Neuron (in vitro differentiated cells): ENCODE measurements at regions not wholly inside any gene's neighbourhood (a gene's known extent, or its start where the extent isn't known, plus 50 kb on each side); places are given as distances from the start of the nearest gene placed in this dataset.

Source experiments
- H2AFZ ChIP-seq: one replicate; pipeline ENCODE4 v1.6.1; 2013; ENCODE audit warnings: low read depth, mild to moderate bottlenecking, inconsistent platforms, low read length, moderate library complexity
- H3K27me3 ChIP-seq: one replicate; pipeline ENCODE4 v1.6.1; 2013; ENCODE audit warnings: low read length; ENCODE audit not compliant: insufficient read depth
- H3K36me3 ChIP-seq: one replicate; pipeline ENCODE4 v1.6.1; 2013; ENCODE audit warnings: low read length; ENCODE audit not compliant: insufficient read depth
- H3K4me1 ChIP-seq: one replicate; pipeline ENCODE4 v1.6.1; 2013; ENCODE audit warnings: low read length; ENCODE audit not compliant: insufficient read depth
- H3K4me3 ChIP-seq: 2 replicates; pipeline ENCODE4 v1.5.1; 2013; ENCODE audit warnings: mild to moderate bottlenecking, low read length, moderate library complexity
- H3K9me3 ChIP-seq: one replicate; pipeline ENCODE4 v1.6.1; 2013; ENCODE audit warnings: low read length

DNA sequence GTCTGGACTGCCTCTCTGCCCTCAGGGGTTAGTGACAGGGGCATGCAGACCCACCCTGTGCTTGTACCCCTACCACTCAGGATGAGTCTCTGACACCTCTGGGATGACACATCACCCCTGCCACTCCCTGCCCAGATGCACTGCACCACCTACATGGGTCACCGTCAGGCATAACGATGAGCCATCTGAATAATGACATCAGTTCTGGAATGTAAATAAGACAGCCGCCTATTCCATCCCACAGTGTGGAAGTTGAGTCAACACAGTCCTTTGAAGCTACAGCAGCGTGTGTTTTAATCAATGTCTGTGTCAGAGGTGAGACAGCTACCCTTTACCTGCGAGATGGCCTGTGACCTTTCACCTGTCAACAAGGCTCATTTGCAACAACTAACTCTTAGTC, 268.7 kb upstream of the ARRDC4 start:
- H3K9me3 ChIP-seq: no peaks in the 10 kb centered on the region
- H2AFZ ChIP-seq: no peak overlapping the region
- no peaks in the 10 kb centered on the region for H3K36me3 ChIP-seq
- no peaks in the 10 kb centered on the region for H3K4me1 ChIP-seq
- H3K27me3 ChIP-seq: no peaks in the 10 kb centered on the region
- H3K4me3 ChIP-seq: no peak overlapping the region

- H3K27me3 ChIP-seq: no peaks in the 10 kb centered on the region
- no peaks in the 10 kb centered on the region for H3K9me3 ChIP-seq
- no peak overlapping the region for H2AFZ ChIP-seq
- no peak overlapping the region for H3K4me3 ChIP-seq
- no peaks in the 10 kb centered on the region for H3K36me3 ChIP-seq
- no peaks in the 10 kb centered on the region for H3K4me1 ChIP-seq
Observed at GRCh38 chr15:97692301-97693015, 268.0 kb upstream of the ARRDC4 start.

DNA sequence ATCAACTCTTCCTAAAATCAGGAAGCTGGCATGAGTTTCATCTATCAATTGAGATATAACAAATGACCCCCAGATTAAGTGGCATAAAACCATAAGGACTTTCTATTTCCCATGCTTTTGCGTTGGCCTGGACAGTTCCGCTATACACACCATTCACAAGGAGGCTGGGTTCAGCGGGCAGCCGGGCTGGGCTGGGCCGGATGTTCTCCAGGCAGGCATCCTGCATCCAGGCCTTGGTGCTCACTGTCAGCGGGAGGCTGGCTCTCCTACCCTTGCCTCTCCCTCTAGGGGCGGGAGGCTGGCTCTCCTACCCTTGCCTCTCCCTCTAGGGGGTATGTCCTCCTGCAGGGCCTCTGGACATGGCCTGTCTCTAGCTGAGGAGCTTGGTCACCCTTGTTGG, 266.0 kb upstream of the ARRDC4 start:
- Histone ChIP-seq H3K27me3 (no peaks in the 10 kb centered on the region), H3K9me3 (no peaks in the 10 kb centered on the region), H3K4me3 (no peak overlapping the region), H2AFZ (no peak overlapping the region), H3K4me1 (no peaks in the 10 kb centered on the region), H3K36me3 (no peaks in the 10 kb centered on the region)

GRCh38 chr15:97703400-97703799, 257.1 kb upstream of the ARRDC4 start:
- no peak overlapping the region for H2AFZ ChIP-seq
- H3K27me3 ChIP-seq: no peaks in the 10 kb centered on the region
- no peaks in the 10 kb centered on the region for H3K9me3 ChIP-seq
- no peaks in the 10 kb centered on the region for H3K36me3 ChIP-seq
- no peaks in the 10 kb centered on the region for H3K4me1 ChIP-seq
- H3K4me3 ChIP-seq: no peak overlapping the region

GRCh38 chr15:97706059-97706458, 254.4 kb upstream of the ARRDC4 start:
- Histone ChIP-seq H3K4me3 (no peak overlapping the region), H2AFZ (no peak overlapping the region), H3K36me3 (no peaks in the 10 kb centered on the region), H3K9me3 (no peaks in the 10 kb centered on the region), H3K4me1 (no peaks in the 10 kb centered on the region), H3K27me3 (peaks cover under 1% of the 10 kb centered on the region)

GRCh38 chr15:97708252-97708651, 252.3 kb upstream of the ARRDC4 start:
- H3K36me3 ChIP-seq: no peaks in the 10 kb centered on the region
- no peak overlapping the region for H2AFZ ChIP-seq
- peaks cover 3% of the 10 kb centered on the region for H3K27me3 ChIP-seq
- H3K9me3 ChIP-seq: no peaks in the 10 kb centered on the region
- no peak overlapping the region for H3K4me3 ChIP-seq
- no peaks in the 10 kb centered on the region for H3K4me1 ChIP-seq

DNA sequence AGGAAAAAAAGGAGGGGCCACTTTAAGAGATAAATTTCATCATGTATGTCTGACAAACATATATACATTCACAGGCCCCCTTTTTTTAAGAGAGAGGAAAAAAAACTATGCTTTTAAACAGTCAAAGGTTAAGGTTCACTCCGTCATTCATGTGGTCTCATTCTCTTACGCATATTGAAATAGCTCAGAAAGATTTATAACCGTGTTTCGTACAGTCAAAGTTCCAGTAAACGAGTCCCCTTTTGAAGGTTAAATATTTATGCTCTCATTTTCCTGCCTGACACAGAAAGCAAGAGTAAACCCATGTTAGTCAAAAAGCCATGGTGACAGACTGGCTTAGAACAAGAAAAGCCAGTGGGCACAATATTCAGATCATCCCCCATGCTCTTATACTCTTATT, 248.0 kb upstream of the ARRDC4 start:
- H3K4me3 ChIP-seq: no peak overlapping the region
- no peaks in the 10 kb centered on the region for H3K4me1 ChIP-seq
- no peak overlapping the region for H2AFZ ChIP-seq
- peaks cover 3% of the 10 kb centered on the region for H3K27me3 ChIP-seq
- no peaks in the 10 kb centered on the region for H3K36me3 ChIP-seq
- no peaks in the 10 kb centered on the region for H3K9me3 ChIP-seq

DNA sequence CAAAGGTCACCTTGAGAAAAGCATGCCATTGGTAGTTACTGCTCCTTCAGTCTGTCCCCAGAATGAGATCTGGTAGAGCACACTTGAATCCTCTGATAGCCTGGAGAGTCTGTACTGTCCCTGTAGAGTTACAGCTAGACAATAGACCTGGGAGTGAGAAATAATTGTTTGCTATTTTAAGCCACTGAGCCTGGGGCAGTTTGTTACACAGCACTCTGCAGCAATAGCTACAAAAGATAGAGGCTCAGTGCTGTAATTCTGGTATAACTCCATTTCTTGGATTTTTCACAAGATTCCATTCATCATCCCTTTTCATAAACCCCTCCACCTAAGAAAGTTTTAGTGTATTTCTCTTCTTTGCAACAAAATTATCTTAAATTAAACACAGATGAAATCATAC, 242.7 kb upstream of the ARRDC4 start:
- Histone ChIP-seq H3K27me3 (no peaks in the 10 kb centered on the region), H2AFZ (no peak overlapping the region), H3K4me1 (no peaks in the 10 kb centered on the region), H3K36me3 (no peaks in the 10 kb centered on the region), H3K4me3 (no peak overlapping the region), H3K9me3 (no peaks in the 10 kb centered on the region)

DNA sequence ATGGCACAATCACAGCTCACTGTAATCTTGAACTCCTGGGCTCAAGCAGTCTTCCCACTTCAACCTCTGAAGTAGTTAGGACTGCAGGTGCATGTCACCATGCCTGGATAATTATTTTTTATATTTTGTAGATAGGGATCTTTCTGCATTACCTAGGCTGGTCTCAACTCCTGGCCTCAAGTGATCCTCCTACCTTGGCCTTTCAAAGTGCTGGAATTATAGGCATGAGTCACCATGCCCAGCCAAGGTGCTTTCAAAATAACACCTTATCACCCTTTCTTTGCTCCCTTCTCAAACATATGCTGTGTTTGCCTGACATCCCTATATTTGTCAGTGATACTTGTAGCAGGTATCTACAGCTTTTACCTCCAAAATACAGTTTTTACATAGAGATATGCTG, 242.0 kb upstream of the ARRDC4 start:
- Histone ChIP-seq H3K36me3 (no peaks in the 10 kb centered on the region), H2AFZ (no peak overlapping the region), H3K9me3 (no peaks in the 10 kb centered on the region), H3K4me3 (no peak overlapping the region), H3K27me3 (no peaks in the 10 kb centered on the region), H3K4me1 (no peaks in the 10 kb centered on the region)

DNA sequence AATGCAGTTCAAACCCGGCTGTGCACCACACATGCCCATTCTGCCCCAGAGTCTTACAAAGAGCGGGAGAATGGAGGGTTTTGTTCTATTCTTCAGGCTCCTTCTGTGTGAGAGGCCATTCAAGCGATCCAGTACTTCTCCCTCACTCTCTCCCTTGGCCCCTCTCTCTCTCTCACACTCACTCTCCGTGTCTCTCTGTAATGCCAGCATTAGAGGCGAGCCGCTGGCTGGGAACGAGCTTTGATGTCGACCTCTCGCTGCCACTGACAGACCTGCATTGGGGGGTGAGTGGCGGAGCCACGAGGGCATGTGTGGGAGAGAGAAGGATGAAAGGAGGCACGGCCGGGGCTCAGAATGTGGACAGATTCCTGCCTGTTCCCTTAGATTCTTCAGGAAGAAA, 231.7 kb upstream of the ARRDC4 start:
- Histone ChIP-seq H3K27me3 (no peaks in the 10 kb centered on the region), H3K4me1 (peaks cover 29% of the 10 kb centered on the region), H3K9me3 (no peaks in the 10 kb centered on the region), H3K36me3 (no peaks in the 10 kb centered on the region), H2AFZ (no peak overlapping the region), H3K4me3 (peak overlapping the region; percentile 29)

DNA sequence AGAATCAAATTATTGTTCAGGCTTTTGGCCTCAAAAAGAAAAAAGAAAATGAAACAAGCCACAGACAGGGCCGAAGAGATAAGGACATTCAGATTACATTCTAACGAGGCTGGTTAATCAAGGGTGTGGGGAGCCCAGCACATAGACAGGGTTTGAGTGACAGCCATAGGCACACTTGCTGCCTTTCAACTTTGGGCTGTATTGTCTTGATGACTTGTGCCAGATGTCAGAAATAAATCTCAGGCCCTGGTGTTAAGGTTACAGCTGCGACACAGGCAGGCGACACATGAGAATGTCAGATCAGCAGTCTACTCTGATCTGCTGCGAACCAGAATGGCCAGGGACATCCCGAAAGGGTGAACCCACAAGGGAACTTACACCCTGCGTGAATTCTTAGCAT, 231.2 kb upstream of the ARRDC4 start:
- no peaks in the 10 kb centered on the region for H3K27me3 ChIP-seq
- H3K4me3 ChIP-seq: peak overlapping the region; percentile 29

GRCh38 chr15:97730315-97730714, 230.2 kb upstream of the ARRDC4 start:
- no peaks in the 10 kb centered on the region for H3K36me3 ChIP-seq
- H2AFZ ChIP-seq: no peak overlapping the region
- no peaks in the 10 kb centered on the region for H3K9me3 ChIP-seq
- no peaks in the 10 kb centered on the region for H3K27me3 ChIP-seq
- no peak overlapping the region for H3K4me3 ChIP-seq
- peaks cover 29% of the 10 kb centered on the region for H3K4me1 ChIP-seq

More for the DNA sequence above, 231.2 kb upstream of the ARRDC4 start:
- no peaks in the 10 kb centered on the region for H3K9me3 ChIP-seq
- peaks cover 29% of the 10 kb centered on the region for H3K4me1 ChIP-seq
- H3K36me3 ChIP-seq: no peaks in the 10 kb centered on the region
- H2AFZ ChIP-seq: no peak overlapping the region

GRCh38 chr15:97731859-97732258, 228.6 kb upstream of the ARRDC4 start:
- Histone ChIP-seq H2AFZ (no peak overlapping the region), H3K9me3 (no peaks in the 10 kb centered on the region), H3K27me3 (peaks cover 5% of the 10 kb centered on the region), H3K4me1 (peaks cover 29% of the 10 kb centered on the region), H3K36me3 (no peaks in the 10 kb centered on the region), H3K4me3 (no peak overlapping the region)

- peaks cover 8% of the 10 kb centered on the region for H3K27me3 ChIP-seq
- H3K4me1 ChIP-seq: peaks cover 21% of the 10 kb centered on the region
- H3K4me3 ChIP-seq: no peak overlapping the region
Observed at GRCh38 chr15:97733373-97733772, 227.1 kb upstream of the ARRDC4 start.

More at GRCh38 chr15:97733373-97733772, 227.1 kb upstream of the ARRDC4 start:
- no peak overlapping the region for H2AFZ ChIP-seq
- H3K9me3 ChIP-seq: no peaks in the 10 kb centered on the region
- no peaks in the 10 kb centered on the region for H3K36me3 ChIP-seq
